GM21529 (cell line): ENCODE measurements at regions not wholly inside any gene's neighbourhood (a gene's known extent, or its start where the extent isn't known, plus 50 kb on each side); places are given as distances from the start of the nearest gene placed in this dataset.

Source experiments
- ATAC-seq: cut with Tn5 transposase; IDR thresholded peaks from one replicate; pipeline ENCODE4 v1.9.1; 2021; ENCODE audit not compliant: unreplicated experiment

DNA sequence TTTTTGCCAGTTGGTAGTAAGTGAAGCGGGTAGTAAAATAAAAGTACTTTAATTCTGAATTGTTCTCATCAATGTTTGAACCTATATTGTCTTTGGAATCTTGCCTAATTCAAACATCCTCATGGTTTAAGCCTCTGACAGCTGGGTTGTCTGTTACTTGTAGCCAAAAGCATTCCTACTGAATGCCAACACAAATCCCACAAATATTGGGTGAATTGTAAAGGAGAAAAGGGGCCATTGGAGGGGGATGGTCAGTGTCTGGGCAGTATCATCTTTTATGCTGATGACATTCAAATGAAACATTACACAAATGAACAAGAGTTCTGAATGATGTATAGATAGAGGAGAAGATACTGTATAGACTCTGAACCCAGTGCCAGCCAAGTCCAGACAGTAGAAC is 309.5 kb downstream of the OSTF1 start:
- no peak for ATAC-seq

DNA sequence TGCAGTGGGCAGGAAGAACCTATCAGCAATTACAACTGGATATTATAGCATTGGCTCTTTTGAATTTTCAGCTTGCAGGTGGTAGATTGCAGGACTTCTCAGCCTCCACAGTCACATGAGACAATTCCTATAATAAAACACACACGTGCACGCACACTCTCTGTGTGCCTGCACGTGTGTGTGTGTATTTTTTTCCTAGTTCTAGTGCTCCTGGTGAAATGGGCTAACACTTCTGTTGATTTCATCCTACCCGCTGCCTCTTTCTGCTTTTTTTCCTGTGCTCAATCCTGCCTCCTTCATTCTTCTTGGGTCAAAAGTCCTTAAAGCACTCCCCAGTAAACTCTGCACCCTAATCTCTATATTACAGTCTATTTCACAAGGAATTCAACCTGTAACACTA is 320.1 kb downstream of the OSTF1 start:
- ATAC-seq: no peak

DNA sequence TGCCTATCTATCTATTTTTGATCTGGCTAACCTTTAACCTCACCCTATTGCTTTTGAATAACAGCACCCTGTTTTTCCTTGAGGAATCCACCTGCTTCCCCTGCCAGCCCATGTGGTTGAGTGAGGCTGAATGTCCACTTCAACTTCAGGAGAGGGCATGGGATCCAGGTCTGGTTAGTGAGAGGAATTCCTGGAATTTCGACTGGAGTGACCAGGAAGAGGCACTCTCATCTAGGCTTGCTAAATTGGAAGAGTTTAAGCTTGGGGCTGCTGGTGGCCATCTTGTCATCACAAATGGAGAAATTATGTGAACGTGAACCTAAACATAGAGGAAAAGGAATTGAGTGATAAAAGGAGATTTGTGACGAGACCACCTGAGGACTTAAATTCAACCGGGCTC is 322.1 kb downstream of the OSTF1 start:
- no peak for ATAC-seq

DNA sequence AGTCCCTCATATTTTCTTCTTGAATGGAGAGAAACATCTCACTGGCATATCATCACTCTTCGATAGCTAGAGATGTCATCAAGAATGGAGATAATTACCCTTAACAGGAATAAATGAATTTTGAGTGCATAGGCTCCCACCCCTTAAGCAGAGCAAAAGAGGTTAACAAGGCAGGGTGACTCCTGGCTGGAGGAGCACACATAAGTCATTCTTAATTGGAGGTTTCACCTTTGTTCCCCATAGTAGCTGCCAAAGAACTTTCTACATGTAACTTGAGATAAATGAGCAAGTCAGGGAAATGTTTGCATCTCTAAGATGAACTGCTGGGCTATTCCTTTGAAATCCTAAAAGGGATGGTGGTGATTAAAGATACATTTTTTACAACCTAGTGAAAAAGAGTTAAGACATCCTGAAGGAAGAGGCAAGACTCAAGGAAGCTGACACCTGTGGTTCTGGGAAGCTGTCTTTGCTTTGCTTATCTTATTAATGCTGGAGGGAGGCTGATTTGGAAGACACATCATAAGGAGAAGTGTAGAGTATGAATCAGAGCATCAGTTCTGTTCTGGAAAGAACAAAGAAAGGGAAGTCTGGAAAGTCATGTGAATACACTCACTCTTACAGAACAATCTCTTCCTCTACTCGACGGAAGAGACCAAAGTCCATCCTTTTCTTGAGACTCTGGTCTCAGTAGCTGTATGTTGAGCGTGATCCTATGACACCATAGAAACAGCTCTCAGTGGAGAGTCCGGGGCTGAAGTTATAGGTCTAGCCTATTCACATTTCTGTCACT is 326.3 kb downstream of the OSTF1 start:
- no peak for ATAC-seq

DNA sequence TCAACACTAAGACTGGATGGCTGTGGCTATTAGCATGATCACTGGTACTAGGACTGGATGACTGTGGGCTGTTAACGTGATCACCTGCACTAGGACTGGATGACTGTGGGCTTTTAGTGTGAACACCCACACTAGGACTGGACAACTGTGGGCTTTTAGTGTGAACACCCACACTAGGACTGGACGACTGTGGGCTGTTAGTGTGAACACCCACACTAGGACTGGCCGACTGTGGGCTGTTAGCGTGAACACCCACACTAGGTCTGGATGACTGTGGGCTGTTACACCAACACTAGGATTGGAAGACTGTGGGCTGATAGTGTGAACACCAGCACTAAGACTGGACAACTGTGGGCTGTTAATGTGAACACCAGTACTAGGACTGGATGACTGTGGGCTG is 329.2 kb downstream of the OSTF1 start:
- ATAC-seq: no peak

DNA sequence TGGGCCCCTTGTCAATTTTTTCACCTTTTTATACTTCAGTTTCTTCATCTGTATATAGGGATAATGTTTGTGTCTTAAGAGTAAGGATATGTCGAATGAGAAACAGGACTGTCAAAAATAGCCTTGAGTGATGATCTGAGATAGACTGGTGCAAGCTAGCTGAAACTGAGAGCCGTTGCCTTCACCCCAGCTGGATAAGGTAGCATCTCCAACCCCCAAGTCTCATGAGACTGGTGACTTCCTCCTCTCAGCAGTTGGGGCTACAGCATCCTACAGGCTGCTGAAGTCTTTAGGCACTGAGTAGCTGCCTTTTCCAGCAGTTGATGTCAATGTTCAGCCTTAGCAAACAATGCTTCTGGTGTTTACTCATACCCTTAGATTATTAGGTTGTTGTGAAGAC is 330.2 kb downstream of the OSTF1 start:
- ATAC-seq: no peak

DNA sequence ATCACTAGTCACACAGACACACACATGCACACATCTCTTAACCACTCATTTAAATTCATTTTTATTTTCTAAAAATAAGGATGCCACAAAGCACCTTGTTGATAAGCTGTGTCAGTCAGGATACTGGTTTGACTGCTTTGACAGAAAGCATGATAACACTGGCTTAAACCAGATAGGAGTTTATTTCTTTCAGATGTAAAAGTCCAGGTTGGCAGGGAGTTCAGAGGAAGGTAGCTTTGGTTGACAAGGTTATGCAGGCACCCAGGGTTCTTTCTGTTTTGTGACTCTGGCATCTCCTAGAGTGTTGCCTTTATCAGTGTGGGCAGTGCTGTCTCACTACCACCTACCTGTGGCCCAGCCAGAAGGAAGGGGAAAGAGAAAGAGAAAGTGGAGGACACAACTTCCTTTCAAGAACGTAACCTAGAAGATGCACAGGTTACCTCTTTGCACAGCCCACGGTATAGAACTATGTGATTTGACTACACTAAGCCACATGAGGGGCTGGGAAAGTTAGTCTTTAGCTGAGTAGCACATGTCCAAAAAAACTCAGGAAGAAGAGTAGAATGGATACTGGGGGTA is 334.7 kb downstream of the OSTF1 start:
- ATAC-seq: no peak

DNA sequence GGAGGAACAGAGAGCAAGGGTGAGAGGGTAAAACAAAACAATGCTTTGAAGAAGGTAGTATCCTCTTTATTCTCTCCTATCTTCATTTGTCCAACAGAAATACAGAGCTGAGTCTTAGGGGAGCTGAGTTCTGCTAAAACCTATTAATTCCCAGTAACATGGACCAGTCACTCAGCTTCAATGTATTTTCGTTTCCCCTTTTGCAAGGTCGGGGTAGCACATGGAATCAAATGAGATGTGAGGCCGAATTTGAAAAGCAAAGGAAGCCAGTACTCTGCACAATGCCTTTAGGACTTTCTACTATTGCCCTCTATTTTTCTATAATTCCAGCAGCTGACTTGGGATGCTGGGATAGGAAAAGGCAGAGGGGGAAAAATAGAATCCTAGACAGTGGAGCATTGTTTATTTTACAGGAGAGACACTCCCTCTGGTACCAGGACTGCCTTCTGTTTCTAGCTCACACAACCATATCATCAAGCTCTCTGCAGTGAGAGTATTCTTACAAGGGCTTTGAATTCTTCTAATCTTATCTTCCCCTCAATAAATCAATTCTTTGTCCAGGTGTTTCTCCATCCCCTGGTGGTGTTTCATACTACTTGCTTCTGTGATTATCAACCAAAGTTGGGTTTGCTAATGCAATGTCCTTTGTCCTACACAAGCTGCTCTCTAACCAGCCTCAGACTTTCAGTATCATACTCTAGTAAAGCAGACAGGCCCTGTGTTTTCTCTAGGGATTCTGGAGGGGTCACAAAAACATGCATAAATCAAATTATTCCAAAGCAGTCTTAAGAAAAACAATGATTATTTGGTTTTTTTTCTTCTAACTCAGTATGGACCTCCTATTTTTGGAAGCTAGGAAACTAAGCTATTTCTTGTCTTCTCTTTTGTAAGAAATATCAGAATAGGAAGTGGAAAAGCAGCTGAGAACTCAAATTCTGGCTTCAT is 341.5 kb downstream of the OSTF1 start:
- ATAC-seq: no peak

DNA sequence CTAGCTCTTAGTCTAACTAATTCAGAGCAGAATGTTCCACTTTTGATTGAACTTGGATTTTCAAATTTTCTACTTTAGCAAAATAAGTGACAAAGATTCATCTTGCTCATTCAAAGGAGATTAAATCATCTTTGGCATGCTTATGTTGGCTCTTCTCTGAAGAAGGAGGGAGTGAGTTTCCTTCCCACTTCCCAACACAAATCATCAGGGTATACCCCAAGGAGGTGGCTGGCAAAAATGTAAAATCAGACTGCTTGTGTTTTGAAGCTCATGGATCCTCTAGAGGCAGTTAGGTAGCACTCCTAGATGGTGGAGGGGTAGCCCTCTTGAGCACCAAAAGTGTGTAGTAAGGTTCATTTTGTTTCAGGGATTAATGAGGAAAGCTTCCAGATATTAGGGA is 343.1 kb downstream of the OSTF1 start:
- ATAC-seq: no peak

DNA sequence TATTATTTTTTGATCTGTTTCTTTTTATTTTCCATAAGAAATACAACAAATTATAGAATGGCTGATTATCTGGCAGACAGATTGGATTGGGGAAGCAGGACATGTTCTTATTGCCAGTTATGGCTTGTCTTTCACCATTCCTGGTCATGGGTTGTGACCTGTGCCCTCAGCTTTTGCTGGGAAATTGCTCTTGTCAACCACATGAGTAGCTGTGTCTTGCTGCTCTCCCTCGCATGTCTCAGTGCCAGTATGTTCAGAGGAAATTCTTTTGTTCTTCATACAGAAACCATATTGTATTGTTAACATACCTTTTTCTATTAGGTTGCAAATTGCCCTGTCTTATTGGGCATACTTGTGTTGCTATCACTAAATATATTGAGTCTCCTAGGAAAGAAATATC is 344.1 kb downstream of the OSTF1 start:
- no peak for ATAC-seq

DNA sequence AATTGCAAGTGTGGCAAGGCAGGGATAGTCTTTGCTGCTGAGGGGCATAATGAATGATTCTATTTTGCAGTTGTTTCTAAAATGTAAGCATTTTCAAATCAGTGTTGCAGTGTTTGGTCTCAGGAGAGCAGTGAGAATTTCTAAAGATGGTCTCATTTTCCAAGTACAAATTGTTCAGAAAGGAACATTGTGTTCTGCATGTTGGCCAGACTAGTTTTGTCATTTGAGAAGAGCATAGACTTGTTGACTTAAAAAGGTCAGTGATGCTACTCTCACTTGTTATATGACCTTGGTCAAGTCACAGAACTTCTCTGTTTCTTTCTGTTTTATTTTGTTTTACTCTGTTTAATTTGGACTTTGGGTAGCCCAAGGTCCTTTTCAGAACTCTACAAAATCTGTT is 344.6 kb downstream of the OSTF1 start:
- ATAC-seq: no peak

DNA sequence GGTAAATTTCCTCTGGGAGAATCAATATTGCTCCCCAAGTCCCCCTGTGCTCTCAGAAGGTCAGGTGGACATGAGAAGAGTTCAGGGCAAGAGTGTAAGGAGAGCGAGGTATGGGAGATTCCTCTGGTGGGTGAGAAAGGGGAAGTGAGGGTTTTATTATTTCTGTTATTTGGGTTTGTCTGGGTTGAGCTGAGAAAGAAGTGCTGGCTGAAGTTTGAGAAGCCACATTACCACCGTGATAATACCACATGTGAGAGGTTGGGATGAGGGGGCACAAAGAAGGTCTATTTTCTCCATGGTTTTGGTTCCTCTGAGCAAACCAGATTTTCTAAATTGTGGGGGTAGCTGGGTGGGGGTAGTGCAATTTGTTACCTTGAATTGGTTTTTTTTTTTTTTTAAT is 350.4 kb downstream of the OSTF1 start:
- ATAC-seq: peak; percentile 76

DNA sequence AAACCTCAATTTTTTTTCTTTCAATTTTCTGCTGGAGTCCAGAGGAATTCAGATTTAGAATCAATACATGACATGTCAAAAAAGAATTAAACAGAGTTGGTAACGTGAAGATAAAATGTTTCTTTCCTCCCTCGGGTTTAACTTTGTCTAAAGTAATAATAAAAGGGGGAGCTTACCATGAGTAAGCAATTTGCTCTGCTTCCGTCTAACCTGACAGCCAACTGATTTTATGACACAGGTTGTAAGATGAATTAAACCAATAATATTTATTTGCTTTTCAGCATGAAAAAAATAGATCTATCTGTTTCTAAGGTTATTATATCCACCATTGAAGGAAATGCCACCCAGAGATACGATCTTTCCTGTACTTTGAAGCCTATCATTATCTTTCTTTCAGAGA is 352.6 kb downstream of the OSTF1 start:
- no peak for ATAC-seq

DNA sequence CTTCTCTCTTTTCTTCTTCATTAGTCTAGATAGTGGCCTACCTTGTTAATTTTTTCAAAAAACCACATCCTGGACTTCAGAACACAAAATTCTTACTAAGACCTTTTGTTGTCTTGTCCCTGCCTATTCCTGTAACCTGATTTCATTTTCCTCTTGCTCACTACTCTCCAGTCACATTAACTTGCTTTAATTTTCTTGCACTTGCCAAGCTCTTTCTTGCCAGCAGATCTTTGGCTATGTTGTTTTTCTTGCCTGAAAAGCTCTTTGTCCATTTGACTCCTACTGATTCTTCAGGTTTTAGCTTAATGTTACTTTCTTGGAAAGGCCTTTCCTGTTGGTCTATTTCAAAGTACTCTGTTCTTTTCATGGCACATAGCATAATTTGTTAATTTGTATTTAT is 356.8 kb downstream of the OSTF1 start:
- no peak for ATAC-seq

DNA sequence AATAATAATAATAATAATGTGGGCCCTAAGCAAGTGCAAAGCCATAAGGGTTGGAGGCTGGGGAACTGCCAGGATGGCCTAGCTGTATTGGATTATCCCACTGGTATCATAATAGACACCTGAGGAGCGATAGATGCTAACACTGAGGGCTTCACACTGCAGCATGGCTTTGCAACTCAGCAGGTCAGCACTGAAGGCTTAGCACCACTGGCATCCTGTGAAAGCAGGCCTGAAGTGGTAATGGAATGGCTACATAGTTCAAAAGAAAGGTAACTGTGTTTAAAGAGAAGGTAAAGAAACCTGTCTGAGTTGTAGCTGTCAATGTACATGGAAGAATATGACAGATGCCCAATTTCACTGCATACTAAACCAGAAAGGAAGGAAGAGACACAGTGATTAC is 359.0 kb downstream of the OSTF1 start:
- no peak for ATAC-seq

DNA sequence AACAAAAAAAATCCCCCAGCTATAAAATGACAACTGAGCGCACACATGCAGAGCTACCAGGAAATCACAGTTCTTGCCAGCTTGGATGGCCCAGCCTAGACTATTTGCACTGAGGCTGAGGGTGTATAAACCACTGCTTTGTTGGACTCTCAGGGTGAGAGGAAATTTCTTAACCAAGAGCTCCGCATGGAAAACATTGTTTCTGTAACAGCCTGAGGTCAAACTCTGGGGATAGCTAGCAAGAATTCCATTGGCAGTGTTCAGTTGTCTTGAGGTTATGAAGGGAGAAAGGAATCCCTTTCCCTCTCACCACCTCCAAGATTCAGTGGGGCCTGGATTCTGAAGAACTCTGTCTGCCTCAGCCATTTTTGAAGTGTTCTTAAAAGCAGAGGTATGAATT is 360.0 kb downstream of the OSTF1 start:
- no peak for ATAC-seq

DNA sequence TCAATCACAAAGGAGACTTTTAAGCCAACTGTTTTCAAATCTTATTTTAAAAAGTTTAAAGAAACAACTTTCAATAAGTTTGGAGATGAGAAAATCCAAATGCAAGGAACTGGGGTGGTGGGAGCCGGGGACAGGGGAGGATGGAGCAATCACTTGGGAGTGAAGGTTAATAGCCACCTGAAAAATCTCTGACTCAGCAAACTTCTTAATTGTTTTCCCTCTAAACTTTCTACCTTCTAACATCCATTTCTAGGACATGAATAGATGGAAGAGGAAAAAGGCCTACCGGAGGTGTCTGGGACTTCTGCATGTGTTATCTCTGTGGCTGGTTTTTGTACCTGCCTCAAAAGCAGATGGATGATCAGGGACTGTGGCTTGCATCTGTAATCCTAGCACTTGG is 360.6 kb downstream of the OSTF1 start:
- ATAC-seq: no peak

DNA sequence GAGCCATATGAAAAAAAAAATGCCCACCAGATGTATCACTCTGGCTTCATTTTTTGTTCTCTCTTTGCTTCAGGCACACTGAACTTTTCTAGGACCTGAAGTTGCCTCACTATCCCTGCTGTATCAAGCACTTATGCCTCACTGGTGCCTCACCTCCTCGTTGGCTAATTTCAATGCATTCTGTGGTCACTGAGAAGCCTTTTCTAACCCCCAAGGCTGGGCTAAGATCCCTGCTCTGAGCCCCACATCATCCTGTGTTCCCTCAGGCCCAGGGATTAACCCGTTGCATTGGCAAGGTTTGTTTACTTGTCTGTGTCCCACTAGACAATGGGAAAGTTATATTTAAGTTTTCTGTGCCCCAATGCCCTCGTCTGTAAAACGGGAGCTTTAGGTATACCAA is 362.7 kb downstream of the OSTF1 start:
- no peak for ATAC-seq

DNA sequence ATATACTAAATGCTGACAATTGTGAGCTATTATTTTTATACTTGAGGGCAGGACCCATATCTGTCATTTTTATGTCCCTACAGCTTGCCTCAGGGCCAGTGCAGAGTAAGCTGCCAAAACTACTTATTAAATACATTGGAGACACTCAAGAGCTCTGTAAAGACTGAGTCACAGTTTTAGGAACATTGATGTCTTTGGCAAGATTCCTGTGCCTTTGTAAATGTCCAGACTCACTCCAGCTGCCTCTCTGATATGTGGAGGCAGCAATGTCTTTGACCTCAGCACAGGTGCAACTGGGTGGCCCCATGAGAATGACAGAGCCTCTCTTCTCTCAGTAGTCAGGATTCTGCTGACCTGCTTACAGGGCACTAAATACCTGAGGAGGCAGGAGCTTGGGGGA is 363.2 kb downstream of the OSTF1 start:
- ATAC-seq: no peak

DNA sequence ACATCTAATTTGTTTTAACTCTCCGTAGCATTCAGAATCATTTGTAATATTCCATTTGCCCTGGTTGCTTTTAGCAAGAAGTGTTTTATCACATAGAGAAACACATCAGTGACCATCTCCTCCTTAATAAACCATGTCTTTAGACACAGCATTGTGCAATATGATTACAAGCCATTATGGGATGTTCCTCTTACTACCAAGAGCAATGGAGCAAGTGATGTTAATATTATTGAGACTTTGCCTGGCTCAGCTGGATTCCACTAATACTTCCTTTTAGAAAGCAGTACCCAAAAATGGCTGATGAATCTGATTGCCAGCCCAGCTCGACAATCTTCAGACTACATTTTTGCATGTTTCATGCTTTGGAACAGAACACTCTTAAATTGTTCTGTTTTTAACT is 364.2 kb downstream of the OSTF1 start:
- ATAC-seq: no peak

DNA sequence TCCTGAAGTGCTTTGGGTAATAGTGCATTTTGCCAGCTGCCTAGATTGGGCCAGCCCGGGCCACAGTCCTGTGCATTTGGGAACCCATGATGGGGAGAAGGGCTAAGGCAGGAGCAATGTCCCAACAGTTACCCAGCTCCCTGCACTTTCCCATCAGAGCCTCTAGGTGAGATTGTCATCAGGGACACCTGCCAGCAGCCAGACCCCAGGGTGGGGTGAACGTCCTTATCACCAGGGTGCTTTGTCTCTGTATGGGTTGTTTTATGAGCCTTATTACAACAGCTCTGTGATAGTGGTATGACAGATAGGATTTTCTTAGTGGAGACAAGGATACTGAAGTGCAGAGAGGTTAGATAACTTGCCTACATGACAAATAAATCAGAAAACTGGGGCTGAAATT is 365.7 kb downstream of the OSTF1 start:
- no peak for ATAC-seq

DNA sequence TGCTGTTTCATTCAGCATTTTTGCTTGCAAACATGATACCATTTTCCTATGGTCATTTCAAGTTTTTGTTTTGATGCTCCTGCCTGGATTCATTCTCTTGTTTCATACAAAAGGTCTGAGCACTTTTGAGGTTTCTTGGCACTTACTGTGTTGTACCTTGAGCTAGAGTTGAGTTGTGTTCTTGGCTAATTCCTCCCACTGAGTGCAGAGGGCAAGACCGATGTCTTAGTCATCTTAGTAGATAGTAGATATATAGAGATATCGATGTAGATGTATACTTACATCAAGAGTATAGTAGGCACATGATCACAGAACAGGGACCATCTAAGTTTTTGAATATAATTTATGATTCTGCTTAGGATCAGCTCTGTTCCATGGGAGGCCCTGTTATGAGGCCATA is 366.6 kb downstream of the OSTF1 start:
- ATAC-seq: no peak
